Pancreas (tissue), 10 donors: ENCODE measurements at regions not wholly inside any gene's neighbourhood (a gene's known extent, or its start where the extent isn't known, plus 50 kb on each side); places are given as distances from the start of the nearest gene placed in this dataset.

Experiments
- ATAC-seq, 4 donors: fragments of 200-7000 bp; cut with Tn5 transposase; one replicate each; pipeline versions ENCODE4 v1.8.0 to v1.9.1; 2020; ENCODE audit warnings: mild to moderate bottlenecking in 4 of 4, moderate library complexity in 4 of 4
- DNase-seq, 6 donors: peaks; one replicate each; pipeline ENCODE4 v3.0.0-alpha.2; 2020
- FAIRE-seq: peaks from 2 replicates; lab custom pipeline; 2012; peaks lifted over from hg19 to GRCh38; lab: Jason Lieb, UNC
- H3K27ac ChIP-seq, 4 donors: fragments of 200-600 bp; sonication (generic); 1 replicate in 3 of 4; 2 replicates in 1 of 4; pipeline versions ENCODE4 v1.5.0 to v1.8.0; 2020
- H3K27me3 ChIP-seq, 4 donors: fragments of 200-600 bp; one replicate each; pipeline ENCODE4 v1.8.0; 2021
- H3K36me3 ChIP-seq, 3 donors: fragments of 200-600 bp; sonication (generic) in 1 of 3; one replicate each; pipeline versions ENCODE4 v1.5.0 to v1.8.0; 2020 to 2021
- H3K4me1 ChIP-seq, 3 donors: fragments of 200-600 bp; one replicate each; pipeline ENCODE4 v1.8.0; 2021
- H3K4me3 ChIP-seq, 4 donors: fragments of 200-600 bp; sonication (generic) in 2 of 4; one replicate each; pipeline versions ENCODE4 v1.5.0 to v1.8.0; 2020 to 2021
- H3K9me3 ChIP-seq, 4 donors: fragments of 200-600 bp; one replicate each; pipeline ENCODE4 v1.8.0; 2021
- CTCF ChIP-seq, 4 donors: fragments of 200-600 bp; sonication (generic) in 3 of 4; IDR thresholded peaks; one replicate each; pipeline versions ENCODE4 v1.5.0 to v1.8.0; 2021; ENCODE audit warnings: antibody characterized with exemption in 4 of 4
- WGBS, 2 donors: extraction: QIAGEN DNeasy Blood & Tissue Kit; methylation state at CpG; one replicate each; pipeline ENCODE4 v1.1.7; 2013; 5-methylcytosine and 5-hydroxymethylcytosine counted together
- intact Hi-C, 3 donors: fragments of 100-400 bp; cut with DNase I; formaldehyde crosslinking; loops; one replicate each; pipeline versions ENCODE4 v1.11.1 to v1.14.2; 2022
- donor health status: healthy with polysubstance abuse.
- donor health status: DM: no; HTN: no; CAD: no; lungs with moderate emphysema.
- donor health status: DM: no; HTN: no; CAD: no.
- donor health status: control.
- donor health status: control.
- donor health status: Bipolar disorder and iron deficiency.
- donor health status: DM: yes; HTN: yes; CAD: no.
- donor health status: DM: no; HTN: no; CAD: no.
- donor health status: DM: no; HTN: no; CAD: no.
- donor health status: DM: yes; HTN: yes; CAD: no.

DNA sequence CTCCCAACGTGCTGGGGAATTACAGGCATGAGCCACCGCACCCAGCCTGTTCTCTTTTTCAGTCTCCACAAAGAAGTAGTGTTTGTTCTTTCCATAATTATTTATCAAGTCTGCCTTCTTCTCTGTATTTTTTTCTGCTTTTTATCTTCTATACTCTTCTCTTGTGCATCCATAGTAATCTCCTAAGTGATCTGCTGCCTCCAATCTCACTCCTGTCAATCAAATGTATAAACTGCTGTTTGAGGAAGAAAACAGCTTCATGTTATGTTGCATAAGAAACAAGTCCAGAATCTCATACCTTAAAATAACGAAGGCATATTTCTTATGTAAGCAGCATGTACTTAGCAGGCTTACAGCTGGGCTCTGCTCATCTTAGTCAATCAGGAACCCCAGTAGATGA is 801.6 kb upstream of the NR2F2 start:
- no peaks in the 10 kb centered on the region for H3K9me3 ChIP-seq
- no peak for ATAC-seq
- no peak for TF ChIP-seq CTCF (IDR thresholded peaks at IDR 0.05)
- H3K4me3 ChIP-seq, result no peak overlapping the region
- no peaks in the 10 kb centered on the region for H3K4me1 ChIP-seq
- no peak for FAIRE-seq
- 67 to 74% methylated on average over 3 of the region's 3 CpGs for WGBS, 2 donors
- DNase-seq, result no peak
- H3K27ac ChIP-seq, result no peak overlapping the region
- no peaks in the 10 kb centered on the region for H3K36me3 ChIP-seq
- intact Hi-C loops, result no loop called here
- H3K27me3 ChIP-seq, result peaks cover 0 to 4% (median 0%) of the 10 kb centered on the region in 4 donors

GRCh38 chr15:95536638-95537037 is 793.9 kb upstream of the NR2F2 start:
- no peak overlapping the region for H3K4me3 ChIP-seq
- H3K4me1 ChIP-seq, result no peaks in the 10 kb centered on the region
- H3K36me3 ChIP-seq, result no peaks in the 10 kb centered on the region
- no peak for TF ChIP-seq CTCF (IDR thresholded peaks at IDR 0.05)
- no peaks in the 10 kb centered on the region for H3K9me3 ChIP-seq
- FAIRE-seq (no peak), ATAC-seq (no peak), DNase-seq (no peak)
- intact Hi-C loops, result no loop called here
- WGBS, 2 donors, result 84 to 89% methylated on average over 11 of the region's 11 CpGs
- H3K27me3 ChIP-seq, result no peaks in the 10 kb centered on the region
- no peak overlapping the region for H3K27ac ChIP-seq

DNA sequence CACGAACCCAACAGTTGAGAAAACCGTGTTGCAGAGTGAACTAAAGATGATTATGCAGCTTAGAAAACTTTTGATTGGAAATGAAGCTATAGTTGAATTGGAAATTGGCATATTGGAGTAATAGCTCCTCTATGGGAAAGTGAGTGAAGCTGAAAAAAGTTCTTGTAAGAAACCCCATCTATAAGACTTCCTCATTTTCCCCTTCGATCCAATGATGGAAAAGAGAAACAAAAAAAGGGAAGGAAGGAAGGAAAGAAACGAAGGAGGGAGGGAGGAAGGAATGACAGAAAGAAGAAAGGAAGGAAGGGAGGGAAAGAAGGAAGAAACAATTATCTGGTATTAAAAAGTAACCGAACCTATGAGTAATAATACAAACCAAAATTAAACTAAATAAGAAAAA is 791.8 kb upstream of the NR2F2 start:
- no peak for FAIRE-seq
- intact Hi-C loops, result no loop called here
- no peak overlapping the region for H3K4me3 ChIP-seq
- no peak overlapping the region for H3K27ac ChIP-seq
- H3K36me3 ChIP-seq, result no peaks in the 10 kb centered on the region
- no peaks in the 10 kb centered on the region for H3K9me3 ChIP-seq
- H3K4me1 ChIP-seq, result no peaks in the 10 kb centered on the region
- no peak for ATAC-seq
- no peak for TF ChIP-seq CTCF (IDR thresholded peaks at IDR 0.05)
- DNase-seq, result no peak
- H3K27me3 ChIP-seq, result no peaks in the 10 kb centered on the region
- WGBS, 2 donors, result 64 to 69% methylated on average over 5 of the region's 5 CpGs

DNA sequence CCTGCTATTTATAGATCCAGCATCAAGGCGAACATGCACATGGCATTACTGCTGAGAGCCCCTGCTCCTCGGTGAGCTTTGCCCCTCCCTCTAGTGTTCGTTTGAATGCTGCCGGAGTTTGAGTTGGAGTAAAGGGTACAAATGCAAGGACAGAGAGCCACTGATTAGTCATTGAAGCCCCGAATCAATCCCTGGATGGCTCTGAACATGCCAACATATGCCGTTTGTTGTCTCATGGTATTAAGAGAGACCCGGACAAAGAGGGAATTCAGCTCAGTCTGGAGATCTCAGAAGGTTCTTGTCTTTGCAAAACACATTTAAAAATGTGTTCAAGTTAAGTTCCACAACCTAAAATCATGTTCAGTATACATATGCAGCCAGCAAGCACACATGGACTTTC is 789.2 kb upstream of the NR2F2 start:
- Histone ChIP-seq H3K4me3 (no peak overlapping the region), H3K4me1 (no peaks in the 10 kb centered on the region), H3K27ac (no peak overlapping the region), H3K9me3 (no peaks in the 10 kb centered on the region), H3K27me3 (no peaks in the 10 kb centered on the region), H3K36me3 (no peaks in the 10 kb centered on the region)
- ATAC-seq, result no peak
- FAIRE-seq, result no peak
- intact Hi-C loops, result no loop called here
- no peak for TF ChIP-seq CTCF (IDR thresholded peaks at IDR 0.05)
- no peak for DNase-seq
- 39 to 44% methylated on average over 7 of the region's 7 CpGs for WGBS, 2 donors

GRCh38 chr15:95549168-95549738 is 781.2 kb upstream of the NR2F2 start:
- H3K27ac ChIP-seq, result no peak overlapping the region
- no peak overlapping the region for H3K4me3 ChIP-seq
- 42 to 66% methylated on average over 3 of the region's 3 CpGs for WGBS, 2 donors
- no peaks in the 10 kb centered on the region for H3K36me3 ChIP-seq
- no peak for ATAC-seq
- no peak for FAIRE-seq
- H3K4me1 ChIP-seq, result no peaks in the 10 kb centered on the region
- TF ChIP-seq CTCF (IDR thresholded peaks at IDR 0.05), result no peak
- peaks cover 0 to 4% (median 0%) of the 10 kb centered on the region in 4 donors for H3K27me3 ChIP-seq
- no peaks in the 10 kb centered on the region for H3K9me3 ChIP-seq
- intact Hi-C loops, result no loop called here
- DNase-seq, result no peak
